Left lobe of liver (tissue), 2 donors: ENCODE measurements at regions not wholly inside any gene's neighbourhood (a gene's known extent, or its start where the extent isn't known, plus 50 kb on each side); places are given as distances from the start of the nearest gene placed in this dataset.

Source experiments
- ATAC-seq: fragments of 200-7000 bp; cut with Tn5 transposase; one replicate; pipeline ENCODE4 v1.9.1; 2020; ENCODE audit warnings: mild to moderate bottlenecking, moderate library complexity
- DNase-seq: peaks from one replicate; pipeline ENCODE4 v3.0.0-alpha.2; 2020; ENCODE audit warnings: low spot score
- donor health status: DM: no; HTN: no; CAD: no; lungs with moderate emphysema.
- donor health status: DM: no; HTN: yes; CAD: no.

- DNase-seq (no peak), ATAC-seq (no peak)
Observed at GRCh38 chr2:208545403-208546042, 138.9 kb downstream of the PTH2R start.

DNA sequence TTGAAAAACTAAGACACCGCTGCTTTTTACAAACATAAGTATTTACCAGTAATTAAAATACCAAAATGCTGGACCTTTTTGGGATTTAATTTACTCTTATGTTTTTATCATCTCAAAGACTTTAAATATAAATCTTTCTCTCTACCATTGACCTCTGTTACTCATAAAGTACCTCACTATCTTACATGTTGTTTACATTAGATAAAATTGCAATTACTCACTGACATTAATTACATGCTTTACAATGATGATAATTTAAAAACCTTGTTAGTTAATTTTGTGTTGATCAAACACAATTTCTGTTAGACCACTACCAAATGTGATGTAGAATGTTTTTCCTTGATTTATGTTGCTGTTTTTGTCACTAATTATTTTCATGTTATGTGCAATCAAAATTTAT, 139.5 kb downstream of the PTH2R start:
- DNase-seq (no peak), ATAC-seq (no peak)

DNA sequence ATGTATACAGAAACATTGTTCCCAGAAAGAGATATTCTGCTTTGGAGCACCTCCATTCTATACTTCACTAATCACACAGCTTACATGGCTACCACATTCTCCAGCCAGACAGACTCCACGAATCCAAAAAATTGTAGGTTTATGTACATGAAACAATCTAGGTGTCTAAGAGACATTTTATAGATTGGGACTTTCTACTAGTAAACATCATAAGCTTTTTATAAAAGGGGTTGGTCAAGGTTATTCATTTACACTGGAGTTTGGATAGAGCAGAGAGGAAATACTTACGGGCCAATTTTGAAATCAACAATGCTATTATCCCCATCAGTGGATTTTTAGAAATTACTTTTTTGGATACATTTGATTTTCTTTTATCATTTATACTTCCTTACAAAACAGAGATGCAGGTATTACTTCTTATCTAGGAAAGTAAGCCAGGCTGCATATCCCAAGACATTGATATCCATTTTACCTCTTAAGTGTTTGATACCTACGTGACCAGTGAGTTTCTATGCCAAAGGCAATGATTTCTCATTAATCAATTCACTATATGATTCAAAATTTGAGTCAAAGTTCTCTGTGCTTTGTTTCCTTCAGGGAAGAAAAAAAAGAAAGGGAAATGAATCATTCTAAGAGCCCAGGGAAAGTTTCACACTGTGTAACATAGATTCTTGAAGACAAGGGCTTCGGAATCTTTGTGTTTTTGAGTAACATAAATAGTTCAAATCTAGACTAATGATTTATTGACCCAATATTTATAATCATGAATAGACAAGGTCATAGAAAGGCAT, 140.5 kb downstream of the PTH2R start:
- DNase-seq (no peak), ATAC-seq (no peak)

DNA sequence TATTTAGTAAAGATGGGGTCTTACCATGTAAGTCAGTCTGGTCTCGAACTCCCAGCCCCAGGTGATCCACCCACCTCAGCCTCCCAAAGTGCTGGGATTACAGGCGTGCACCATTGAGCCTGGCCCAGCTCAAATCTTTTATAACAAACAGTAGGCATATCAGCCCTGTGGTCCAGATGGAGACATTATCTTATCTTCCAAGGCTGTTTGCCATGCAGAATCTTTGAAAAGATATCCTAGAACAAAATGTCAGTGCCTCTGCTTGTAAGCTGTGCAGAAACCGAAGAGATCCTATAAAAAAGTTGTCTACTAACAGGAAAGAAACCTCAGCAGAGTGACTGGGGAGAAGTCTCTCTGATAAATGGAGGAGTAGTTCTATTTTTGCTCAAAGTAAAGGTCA, 142.1 kb downstream of the PTH2R start:
- ATAC-seq (no peak), DNase-seq (no peak)

- DNase-seq (no peak), ATAC-seq (no peak)
Observed at GRCh38 chr2:208549546-208550158, 143.1 kb downstream of the PTH2R start.

DNA sequence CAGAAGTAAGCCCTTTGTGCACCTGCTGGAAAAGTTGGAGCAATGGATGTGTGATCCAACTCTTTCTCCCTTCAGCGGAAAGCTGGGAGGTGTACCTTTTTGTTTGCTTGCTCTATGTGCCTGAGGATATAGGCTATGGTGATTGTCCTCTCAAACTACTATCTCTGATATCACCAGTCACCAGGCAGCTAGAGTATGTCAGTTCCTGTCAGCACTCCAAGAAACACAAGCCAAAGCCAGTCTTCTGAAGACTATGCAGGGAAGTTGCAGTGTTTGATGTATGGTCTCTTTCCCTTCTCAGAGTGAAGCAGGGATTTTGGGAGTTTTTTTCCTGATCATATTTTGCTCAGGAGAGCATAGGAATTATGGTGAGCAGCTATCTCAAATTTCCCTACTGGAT, 146.4 kb downstream of the PTH2R start:
- no peak for ATAC-seq

DNA sequence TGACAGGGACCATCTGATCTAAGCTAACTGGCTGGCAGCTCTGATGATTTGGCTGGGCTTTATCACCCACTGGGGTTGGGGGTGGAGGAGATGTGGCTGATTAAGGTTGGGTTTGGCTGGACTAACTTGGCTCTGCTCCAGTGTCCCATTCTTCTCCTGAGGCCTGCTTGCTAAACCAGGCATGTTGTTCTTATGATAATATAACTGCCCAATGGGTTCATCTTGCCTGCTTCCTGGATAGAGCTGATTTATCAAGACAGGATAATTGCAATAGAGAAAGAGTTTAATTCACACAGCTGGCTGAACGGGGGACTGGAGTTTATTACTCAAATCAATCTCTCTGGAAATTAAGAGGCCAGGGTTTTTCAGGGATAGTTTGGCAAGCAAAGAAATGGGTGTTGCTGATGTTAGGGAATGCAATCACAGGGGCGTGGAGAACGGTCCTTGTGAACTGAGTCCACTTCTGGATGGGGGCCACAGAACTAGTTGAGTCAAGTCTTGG, 150.4 kb downstream of the PTH2R start:
- ATAC-seq (no peak), DNase-seq (no peak)

More for the DNA sequence above, 146.4 kb downstream of the PTH2R start:
- no peak for DNase-seq

- ATAC-seq (no peak), DNase-seq (no peak)
Observed at GRCh38 chr2:208565690-208566416, 159.3 kb downstream of the PTH2R start.

DNA sequence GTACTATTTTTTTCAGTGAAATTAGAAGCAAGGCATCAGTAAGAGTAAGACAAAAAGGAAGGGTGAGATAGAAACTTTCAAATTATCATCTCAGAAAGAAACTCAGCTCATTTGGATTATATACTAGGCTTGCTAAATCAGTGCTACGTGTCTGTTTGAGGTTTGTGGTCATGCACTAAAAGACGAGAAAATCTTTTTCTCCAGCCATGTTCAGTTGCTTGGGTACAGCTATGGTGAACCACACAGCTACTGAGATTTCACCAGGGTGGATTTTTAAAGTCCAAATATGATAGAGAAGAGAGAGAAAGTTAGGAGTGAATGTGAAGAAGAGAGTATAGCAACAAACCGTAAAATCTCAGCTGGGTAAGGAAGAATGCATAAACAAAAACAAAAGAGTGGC, 161.6 kb downstream of the PTH2R start:
- DNase-seq: no peak
- ATAC-seq: no peak

GRCh38 chr2:208570066-208570465, 163.5 kb downstream of the PTH2R start:
- ATAC-seq (no peak), DNase-seq (no peak)

DNA sequence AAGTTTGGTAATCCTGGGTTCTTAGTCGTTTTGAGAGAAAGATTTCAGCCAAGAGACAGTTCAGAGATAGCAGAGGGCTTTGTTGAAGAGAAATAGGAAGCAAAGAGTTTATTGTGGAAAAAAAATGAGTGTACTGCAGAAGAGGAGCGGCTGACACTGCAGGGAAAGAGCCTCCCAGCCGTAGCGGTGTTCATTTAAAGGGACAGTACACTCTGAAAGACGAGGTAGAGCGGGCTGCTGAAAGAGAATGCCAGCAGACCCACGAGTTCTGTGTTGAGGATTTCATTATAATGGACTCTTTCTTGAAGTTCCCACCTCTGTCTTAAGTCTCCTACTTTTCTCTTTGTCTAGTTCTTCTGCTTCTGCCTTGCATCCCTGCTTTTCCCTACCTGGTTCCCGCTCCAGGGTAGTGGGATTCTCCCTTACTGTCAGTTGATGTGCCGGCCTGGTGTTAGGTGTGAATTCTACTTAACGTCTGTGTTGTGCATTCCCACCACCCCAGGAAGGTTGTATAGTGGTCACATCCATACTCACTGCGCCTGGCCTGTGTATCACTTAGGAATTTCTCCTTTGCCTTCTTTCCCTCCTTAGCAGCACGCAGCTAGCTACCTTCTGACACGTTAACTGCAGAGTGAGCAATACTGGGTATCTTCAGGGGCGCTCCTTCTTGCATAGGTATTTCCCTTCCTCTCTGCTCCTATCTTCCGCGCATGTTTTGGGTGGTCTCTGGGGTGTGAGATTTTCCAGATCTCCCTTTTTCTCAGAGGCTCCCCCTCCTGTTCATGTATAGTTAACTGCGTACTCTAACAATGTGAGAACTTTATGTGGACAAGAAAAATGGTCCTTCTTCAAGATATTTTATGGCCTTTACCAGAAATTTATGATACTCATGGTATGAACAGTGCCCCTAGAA, 164.5 kb downstream of the PTH2R start:
- DNase-seq (no peak), ATAC-seq (no peak)

GRCh38 chr2:208571764-208572131, 165.2 kb downstream of the PTH2R start:
- DNase-seq (no peak), ATAC-seq (no peak)

DNA sequence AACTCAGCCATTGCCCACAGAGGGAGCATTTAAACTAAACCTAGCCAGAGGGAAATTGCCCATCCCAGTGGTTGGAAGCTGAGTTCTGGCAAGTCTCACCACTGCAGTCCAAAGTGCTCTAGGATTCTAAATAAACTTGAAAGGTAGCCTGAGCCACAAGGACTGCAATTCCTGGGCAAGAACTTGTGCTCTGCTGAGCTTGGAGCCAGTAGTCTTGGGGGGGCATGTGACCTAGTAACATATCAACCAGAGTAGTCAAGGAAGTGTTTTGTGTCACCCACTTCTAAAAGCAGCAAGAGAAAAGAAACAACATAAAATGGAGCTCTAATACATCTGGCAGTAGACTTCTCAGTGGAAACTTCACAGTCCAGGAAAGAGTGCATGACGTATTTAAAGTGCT, 167.0 kb downstream of the PTH2R start:
- ATAC-seq: no peak
- DNase-seq: no peak

- ATAC-seq: no peak
- no peak for DNase-seq
Observed at GRCh38 chr2:208579678-208580077, 173.1 kb downstream of the PTH2R start.

DNA sequence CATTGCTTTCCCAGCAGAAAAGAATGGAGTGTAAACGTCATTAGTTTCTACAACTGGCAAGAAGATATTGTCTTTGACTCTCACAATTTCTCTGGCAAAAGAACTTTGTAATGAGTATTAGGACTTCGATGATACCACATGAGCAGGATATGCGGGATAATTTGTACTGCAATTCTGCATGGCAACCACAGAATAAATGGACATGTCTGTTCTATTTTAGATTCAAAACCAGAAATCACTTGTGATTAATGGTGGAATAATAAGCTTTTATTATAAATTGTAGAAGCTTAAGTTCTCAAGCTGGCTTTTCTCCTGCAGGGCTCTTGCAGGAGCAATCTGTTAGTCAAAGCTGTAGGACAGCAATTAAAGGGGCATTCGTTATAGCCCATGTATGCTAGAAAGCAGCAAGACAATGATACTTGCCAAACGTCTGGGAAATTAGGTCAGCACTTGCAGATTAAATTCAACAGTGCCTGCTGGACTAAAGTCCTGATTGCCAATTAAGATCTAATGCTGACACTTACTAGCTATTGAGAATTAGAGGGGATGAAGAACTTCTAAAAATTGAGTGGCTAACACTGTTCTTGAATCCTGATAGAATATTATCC, 177.9 kb downstream of the PTH2R start:
- ATAC-seq (no peak), DNase-seq (no peak)

- no peak for DNase-seq
- ATAC-seq: no peak
Observed at GRCh38 chr2:208586516-208586915, 179.9 kb downstream of the PTH2R start.

GRCh38 chr2:208594642-208595385, 188.2 kb downstream of the PTH2R start:
- ATAC-seq: no peak
- DNase-seq: no peak

- DNase-seq (no peak), ATAC-seq (no peak)
Observed at GRCh38 chr2:208595386-208596275, 189.0 kb downstream of the PTH2R start.
